Activated naive CD4-positive, alpha-beta T cell treated with anti-CD3 and anti-CD28 coated beads, Interleukin-2, amount 10 ng/mL, durations not matched to agents 7 days and 5 days (primary cell): ENCODE measurements at regions not wholly inside any gene's neighbourhood (a gene's known extent, or its start where the extent isn't known, plus 50 kb on each side); places are given as distances from the start of the nearest gene placed in this dataset.
"Not testable (repeated sequence)": the region's sequence is repeated elsewhere in the genome, so short reads cannot be mapped to it uniquely, and the experiment has no call there.

Experiments
- CTCF ChIA-PET: fragments of 350-600 bp; sonication (Branson Sonifier 250); formaldehyde crosslinking; loops from one replicate; lab custom pipeline; 2021; ENCODE audit warnings: antibody characterized with exemption; lab: Charles Lee
- DNase-seq: peaks from one replicate; pipeline ENCODE4 v3.0.0-alpha.2; 2020
- H3K27ac Mint-ChIP-seq: one replicate; pipeline ENCODE4 v1.8.0; 2021; ENCODE audit warnings: mild to moderate bottlenecking, moderate library complexity, mixed read lengths
- H3K27me3 Mint-ChIP-seq: one replicate; pipeline ENCODE4 v1.8.0; 2021; ENCODE audit warnings: mild to moderate bottlenecking, mixed read lengths
- H3K36me3 Mint-ChIP-seq: one replicate; pipeline ENCODE4 v1.8.0; 2021; ENCODE audit warnings: mixed read lengths
- H3K4me1 Mint-ChIP-seq: one replicate; pipeline ENCODE4 v1.8.0; 2021; ENCODE audit warnings: mixed read lengths
- H3K4me3 Mint-ChIP-seq: one replicate; pipeline ENCODE4 v1.8.0; 2021; ENCODE audit warnings: mild to moderate bottlenecking, moderate library complexity, mixed read lengths
- H3K9me3 Mint-ChIP-seq: one replicate; pipeline ENCODE4 v1.8.0; 2021; ENCODE audit warnings: mixed read lengths

DNA sequence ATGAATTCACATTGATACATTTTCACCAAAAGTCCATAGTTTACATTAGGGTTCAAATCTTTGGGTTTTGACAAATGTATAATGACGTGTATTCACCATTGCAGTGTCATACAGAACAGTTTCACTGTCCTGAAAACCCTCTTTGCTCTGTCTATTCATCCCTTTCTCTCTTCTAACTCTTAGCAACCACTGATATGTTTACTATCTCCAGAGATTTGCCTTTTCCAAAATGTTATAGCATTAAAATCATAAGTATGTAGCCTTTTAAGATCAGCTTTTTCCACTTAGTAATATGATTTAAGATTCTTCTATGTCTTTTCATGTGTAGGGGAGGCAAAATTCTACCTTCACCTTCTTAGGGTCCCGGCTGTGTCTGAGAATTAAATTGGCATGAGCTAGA lies 203.8 kb downstream of the TPRG1 start:
- peaks cover 4% of the 10 kb centered on the region for H3K27me3 Mint-ChIP-seq
- DNase-seq, result no peak
- CTCF ChIA-PET, result no interaction called here

DNA sequence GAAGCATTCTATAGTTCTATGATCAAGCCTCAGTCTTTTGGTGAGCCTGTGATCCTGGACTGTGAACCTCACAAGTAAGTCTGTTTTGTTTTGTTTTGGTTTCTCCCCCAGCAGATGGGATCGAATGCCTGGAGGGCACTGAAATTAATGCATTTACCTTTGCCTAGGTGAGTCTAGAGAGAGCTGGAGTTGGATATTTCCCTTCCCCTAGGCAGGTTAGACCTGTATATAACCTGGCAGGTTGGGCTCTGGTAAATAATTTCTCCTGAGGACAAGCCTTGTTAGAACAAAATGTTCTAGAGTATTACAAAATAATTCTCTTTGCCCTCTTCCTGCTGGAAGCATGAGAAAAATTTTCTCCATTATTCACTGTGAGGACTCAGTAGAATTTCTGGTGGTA lies 211.9 kb downstream of the TPRG1 start:
- Mint-ChIP-seq H3K4me1 (no peaks in the 10 kb centered on the region), H3K27ac (no peak overlapping the region), H3K9me3 (peaks cover 2% of the 10 kb centered on the region), H3K36me3 (no peaks in the 10 kb centered on the region), H3K27me3 (peaks cover 5% of the 10 kb centered on the region), H3K4me3 (no peak overlapping the region)
- CTCF ChIA-PET, result no interaction called here
- DNase-seq, result no peak

More for the DNA sequence above, 203.8 kb downstream of the TPRG1 start:
- H3K4me3 Mint-ChIP-seq, result no peak overlapping the region
- peaks cover 2% of the 10 kb centered on the region for H3K36me3 Mint-ChIP-seq
- peaks cover 5% of the 10 kb centered on the region for H3K9me3 Mint-ChIP-seq
- H3K4me1 Mint-ChIP-seq, result no peaks in the 10 kb centered on the region
- no peak overlapping the region for H3K27ac Mint-ChIP-seq

DNA sequence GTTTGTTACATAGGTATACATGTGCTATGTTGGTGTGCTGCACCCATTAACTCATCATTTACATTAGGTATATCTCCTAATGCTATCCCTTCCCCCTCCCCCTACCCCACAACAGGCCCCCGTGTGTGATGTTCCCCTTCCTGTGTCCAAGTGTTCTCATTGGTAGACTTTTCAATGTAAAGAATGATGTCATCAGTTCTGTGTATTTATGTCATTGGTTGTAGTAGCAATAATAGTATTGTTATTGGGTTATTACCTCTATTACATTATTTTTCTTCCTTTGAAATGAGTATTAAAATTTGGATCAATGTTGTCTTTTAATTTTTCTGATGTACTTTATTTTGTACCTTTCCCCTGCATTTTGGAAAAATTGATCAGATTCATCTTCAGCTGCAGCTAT lies 214.1 kb downstream of the TPRG1 start:
- H3K27me3 Mint-ChIP-seq, H3K36me3 Mint-ChIP-seq, H3K4me3 Mint-ChIP-seq, CTCF ChIA-PET, DNase-seq, H3K9me3 Mint-ChIP-seq, H3K4me1 Mint-ChIP-seq, H3K27ac Mint-ChIP-seq: not testable (repeated sequence)

DNA sequence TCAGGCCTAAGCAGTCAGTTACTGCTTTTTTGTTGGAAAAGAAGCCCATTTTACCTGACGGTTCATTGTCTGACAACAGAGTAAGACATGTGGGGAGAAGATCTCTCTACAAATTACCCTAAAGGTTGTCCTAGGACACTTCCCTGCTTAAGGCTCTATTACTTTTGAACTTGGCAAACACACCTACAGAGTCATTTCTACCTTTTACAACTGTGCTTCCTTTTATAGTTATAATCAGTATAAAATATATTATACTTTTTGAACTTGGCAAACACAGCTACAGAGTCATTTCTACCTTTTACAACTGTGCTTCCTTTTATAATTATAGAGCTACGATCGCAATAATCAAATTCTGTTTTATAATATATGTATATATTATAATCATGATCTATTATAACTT lies 215.0 kb downstream of the TPRG1 start:
- no peak overlapping the region for H3K4me3 Mint-ChIP-seq
- H3K27ac Mint-ChIP-seq, result no peak overlapping the region
- DNase-seq, result no peak
- no peaks in the 10 kb centered on the region for H3K36me3 Mint-ChIP-seq
- peaks cover 4% of the 10 kb centered on the region for H3K4me1 Mint-ChIP-seq
- peaks cover 1% of the 10 kb centered on the region for H3K9me3 Mint-ChIP-seq
- CTCF ChIA-PET, result interaction anchor here (1.6 kb wide), 1 partner anchor 114 kb away, joined by 3 read pairs; no protein-coding TSS in a partner anchor
- H3K27me3 Mint-ChIP-seq, result peaks cover 8% of the 10 kb centered on the region

GRCh38 chr3:189389346-189389745 lies 217.6 kb downstream of the TPRG1 start:
- no peak for DNase-seq
- Mint-ChIP-seq H3K36me3 (no peaks in the 10 kb centered on the region), H3K27ac (no peak overlapping the region), H3K9me3 (peaks cover 1% of the 10 kb centered on the region), H3K4me1 (peaks cover 5% of the 10 kb centered on the region), H3K4me3 (no peak overlapping the region), H3K27me3 (peaks cover 4% of the 10 kb centered on the region)
- CTCF ChIA-PET, result no interaction called here

DNA sequence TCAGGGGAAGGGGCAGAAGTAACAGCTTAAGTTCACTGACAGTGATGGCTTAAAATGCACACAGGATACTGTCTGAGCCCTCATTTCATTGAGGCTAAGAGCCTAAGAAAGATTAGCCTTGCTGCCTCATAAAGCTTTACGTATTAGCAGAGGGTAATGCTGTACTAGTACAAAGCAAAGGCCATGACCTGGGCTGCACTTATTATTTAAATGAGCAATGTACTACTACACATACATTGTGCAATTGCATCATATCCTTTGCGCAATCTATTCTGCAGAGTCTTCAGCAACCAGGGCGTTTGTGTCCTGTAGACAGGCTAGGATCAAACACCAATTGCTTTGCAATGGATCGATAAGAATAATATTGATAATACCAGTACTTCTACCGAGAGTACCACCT lies 221.8 kb downstream of the TPRG1 start:
- Mint-ChIP-seq H3K4me1 (peaks cover 8% of the 10 kb centered on the region), H3K9me3 (peaks cover 1% of the 10 kb centered on the region), H3K36me3 (no peaks in the 10 kb centered on the region), H3K4me3 (no peak overlapping the region), H3K27ac (no peak overlapping the region), H3K27me3 (peaks cover 4% of the 10 kb centered on the region)
- CTCF ChIA-PET, result interaction anchor here (1.8 kb wide), 1 partner anchor 121 kb away, joined by 3 read pairs; no protein-coding TSS in a partner anchor
- DNase-seq, result no peak

DNA sequence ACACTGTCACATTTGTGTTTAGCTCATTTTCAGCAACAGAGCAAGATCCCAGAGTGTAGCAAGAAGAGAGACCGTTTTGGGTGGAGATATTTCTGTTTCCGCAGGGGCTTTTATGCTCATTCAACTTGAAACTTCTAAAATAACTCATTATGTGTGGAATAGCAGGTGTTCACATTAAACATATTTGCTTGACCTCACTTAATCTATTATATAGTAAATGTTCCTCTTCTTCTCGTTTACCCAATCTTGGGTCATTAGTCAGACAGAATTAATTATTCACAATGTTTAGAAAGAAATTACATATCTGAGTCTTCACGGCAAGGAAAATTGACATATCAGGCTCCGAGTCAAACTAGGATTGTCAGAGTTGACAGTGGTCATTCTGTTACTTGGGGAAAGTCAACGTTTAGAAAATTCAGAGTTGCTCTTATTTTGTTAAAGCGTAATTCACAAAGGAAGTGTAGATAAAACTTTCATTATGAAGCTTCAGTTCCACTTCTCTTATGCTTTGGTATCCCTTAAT lies 222.9 kb downstream of the TPRG1 start:
- H3K4me1 Mint-ChIP-seq, result peaks cover 5% of the 10 kb centered on the region
- peak overlapping the region; percentile 43 for H3K27ac Mint-ChIP-seq
- H3K4me3 Mint-ChIP-seq, result no peak overlapping the region

GRCh38 chr3:189395825-189396224 lies 224.1 kb downstream of the TPRG1 start:
- H3K36me3 Mint-ChIP-seq, result no peaks in the 10 kb centered on the region
- no peak for DNase-seq
- no peak overlapping the region for H3K27ac Mint-ChIP-seq
- CTCF ChIA-PET, result interaction anchor here (1.6 kb wide), 1 partner anchor 9 kb away, joined by 3 read pairs; no protein-coding TSS in a partner anchor
- no peak overlapping the region for H3K4me3 Mint-ChIP-seq
- peaks cover 5% of the 10 kb centered on the region for H3K4me1 Mint-ChIP-seq
- peaks cover 1% of the 10 kb centered on the region for H3K9me3 Mint-ChIP-seq
- peaks cover 4% of the 10 kb centered on the region for H3K27me3 Mint-ChIP-seq

More for the DNA sequence above, 222.9 kb downstream of the TPRG1 start:
- peaks cover 4% of the 10 kb centered on the region for H3K27me3 Mint-ChIP-seq
- CTCF ChIA-PET, result interaction anchor here (1.6 to 1.8 kb wide), 2 partner anchors 10 to 122 kb away, joined by 3 read pairs; no protein-coding TSS in a partner anchor
- no peak for DNase-seq
- H3K36me3 Mint-ChIP-seq, result no peaks in the 10 kb centered on the region
- peaks cover 1% of the 10 kb centered on the region for H3K9me3 Mint-ChIP-seq

DNA sequence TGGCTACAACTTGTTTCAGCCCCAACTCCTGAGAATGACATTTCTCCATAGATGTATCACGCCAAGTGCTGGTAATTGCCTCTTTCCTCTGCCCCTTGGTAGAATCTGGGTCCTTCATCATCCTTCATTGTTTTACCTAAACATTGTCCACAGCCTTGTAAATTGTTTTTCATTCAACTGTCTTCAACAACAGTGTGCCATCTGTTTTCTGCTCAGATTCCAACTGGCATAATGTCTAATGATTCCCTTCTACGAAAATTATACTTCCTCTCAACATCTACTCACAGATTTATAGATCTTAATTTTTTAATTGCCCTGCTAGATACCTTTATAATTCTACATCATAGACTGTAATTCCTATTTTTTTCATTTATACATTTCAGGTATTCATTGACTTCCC lies 226.9 kb downstream of the TPRG1 start:
- Mint-ChIP-seq H3K27me3 (no peaks in the 10 kb centered on the region), H3K4me3 (no peak overlapping the region), H3K9me3 (peaks cover 1% of the 10 kb centered on the region), H3K36me3 (no peaks in the 10 kb centered on the region), H3K27ac (no peak overlapping the region), H3K4me1 (peaks cover 5% of the 10 kb centered on the region)
- DNase-seq, result no peak
- CTCF ChIA-PET, result no interaction called here

GRCh38 chr3:189401196-189401595 lies 229.4 kb downstream of the TPRG1 start:
- Mint-ChIP-seq H3K27me3 (no peaks in the 10 kb centered on the region), H3K9me3 (peaks cover 1% of the 10 kb centered on the region), H3K27ac (no peak overlapping the region), H3K4me1 (no peaks in the 10 kb centered on the region), H3K4me3 (no peak overlapping the region), H3K36me3 (no peaks in the 10 kb centered on the region)
- CTCF ChIA-PET, result no interaction called here
- DNase-seq, result no peak

DNA sequence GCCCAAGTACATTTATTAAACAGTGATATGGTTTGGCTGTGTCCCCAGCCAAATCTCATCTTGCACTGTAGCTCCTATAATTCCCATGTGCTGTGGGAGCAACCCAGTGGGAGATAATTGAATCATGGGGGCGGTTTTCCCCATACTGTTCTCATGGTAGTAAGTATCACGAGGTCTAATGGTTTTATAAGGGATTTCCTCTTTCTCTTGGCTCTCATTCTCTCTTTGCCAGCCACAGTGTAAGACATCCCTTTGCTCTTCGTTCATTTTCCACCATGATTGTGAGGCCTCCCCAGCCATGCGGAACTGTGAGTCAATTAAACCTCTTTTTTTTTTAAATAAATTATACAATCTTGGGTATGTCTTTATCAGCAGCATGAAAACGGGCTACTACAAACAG lies 228.0 kb upstream of the TP63 start:
- Mint-ChIP-seq H3K36me3 (no peaks in the 10 kb centered on the region), H3K4me3 (no peak overlapping the region), H3K27me3 (peaks cover 4% of the 10 kb centered on the region), H3K27ac (no peak overlapping the region), H3K9me3 (no peaks in the 10 kb centered on the region), H3K4me1 (no peaks in the 10 kb centered on the region)
- CTCF ChIA-PET, result no interaction called here
- no peak for DNase-seq

DNA sequence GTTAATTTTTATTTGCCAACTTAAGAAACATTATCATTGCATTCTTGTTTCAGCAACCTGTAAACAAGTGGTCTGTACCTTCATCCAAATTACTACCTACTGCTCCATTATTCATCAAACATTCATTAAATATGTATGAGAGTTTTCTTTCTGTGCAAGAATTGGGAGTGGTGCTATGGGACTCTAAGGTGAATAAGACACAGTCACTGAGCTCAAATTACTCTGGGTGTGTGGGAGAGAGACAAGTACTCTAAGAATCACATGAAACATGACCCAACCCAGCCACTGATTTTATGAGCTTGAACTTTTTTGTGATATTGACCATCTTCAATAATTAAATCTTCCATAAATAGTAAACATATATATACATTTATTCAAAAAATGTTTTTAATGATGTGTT lies 227.2 kb upstream of the TP63 start:
- no peak overlapping the region for H3K27ac Mint-ChIP-seq
- no peaks in the 10 kb centered on the region for H3K36me3 Mint-ChIP-seq
- no peaks in the 10 kb centered on the region for H3K9me3 Mint-ChIP-seq
- peaks cover 4% of the 10 kb centered on the region for H3K27me3 Mint-ChIP-seq
- CTCF ChIA-PET, result no interaction called here
- DNase-seq, result no peak
- H3K4me1 Mint-ChIP-seq, result no peaks in the 10 kb centered on the region
- no peak overlapping the region for H3K4me3 Mint-ChIP-seq

- Mint-ChIP-seq H3K9me3 (no peaks in the 10 kb centered on the region), H3K4me3 (no peak overlapping the region), H3K36me3 (no peaks in the 10 kb centered on the region), H3K27ac (no peak overlapping the region), H3K27me3 (peaks cover 4% of the 10 kb centered on the region), H3K4me1 (no peaks in the 10 kb centered on the region)
- DNase-seq, result no peak
- CTCF ChIA-PET, result interaction anchor here (0.9 kb wide), 1 partner anchor 9 kb away, joined by 3 read pairs; no protein-coding TSS in a partner anchor
These were observed 226.2 kb upstream of the TP63 start for GRCh38 chr3:189404797-189405484.

DNA sequence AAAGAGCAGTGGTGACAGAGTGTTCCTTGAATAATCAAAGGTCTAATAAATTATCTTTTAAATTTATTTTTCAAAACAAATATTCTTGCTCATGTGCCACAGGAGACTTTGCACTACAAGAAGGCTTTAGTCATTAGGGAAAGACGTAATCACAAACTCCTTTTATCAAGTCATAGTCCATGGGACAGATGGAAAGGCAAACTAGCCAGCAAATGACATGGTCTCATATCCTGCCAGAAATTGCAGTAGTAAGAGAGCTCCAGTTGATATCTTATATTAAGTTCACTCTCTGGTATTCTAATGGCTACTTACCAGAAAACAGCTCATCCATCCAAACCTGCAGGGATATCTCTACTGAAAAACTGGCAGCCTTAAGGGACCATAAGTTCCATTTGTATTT lies 225.0 kb upstream of the TP63 start:
- H3K27me3 Mint-ChIP-seq, result peaks cover 9% of the 10 kb centered on the region
- no peak overlapping the region for H3K27ac Mint-ChIP-seq
- no peaks in the 10 kb centered on the region for H3K9me3 Mint-ChIP-seq
- H3K4me1 Mint-ChIP-seq, result no peaks in the 10 kb centered on the region
- CTCF ChIA-PET, result no interaction called here
- DNase-seq, result no peak
- H3K4me3 Mint-ChIP-seq, result no peak overlapping the region
- no peaks in the 10 kb centered on the region for H3K36me3 Mint-ChIP-seq

GRCh38 chr3:189410522-189410921 lies 220.7 kb upstream of the TP63 start:
- DNase-seq, result no peak
- Mint-ChIP-seq H3K27ac (no peak overlapping the region), H3K9me3 (no peaks in the 10 kb centered on the region), H3K27me3 (peaks cover 9% of the 10 kb centered on the region), H3K4me1 (no peaks in the 10 kb centered on the region), H3K36me3 (no peaks in the 10 kb centered on the region), H3K4me3 (no peak overlapping the region)
- CTCF ChIA-PET, result no interaction called here
